ENCODE measurements at regions not wholly inside any gene's neighbourhood (a gene's known extent, or its start where the extent isn't known, plus 50 kb on each side); places are given as distances from the start of the nearest gene placed in this dataset.

GRCh38 chr3:27545061-27545460 is 60.9 kb upstream of the SLC4A7 start:
- Mint-ChIP-seq H3K9me3 (no peaks in the 10 kb centered on the region), H3K36me3 (ENCODE audit: low read depth) (no peaks in the 10 kb centered on the region), H3K27me3 (ENCODE audit: low read depth) (no peaks in the 10 kb centered on the region), H3K27ac (no peak overlapping the region), H3K4me1 (ENCODE audit: low read depth) (peaks cover 3% of the 10 kb centered on the region), H3K4me3 (no peak overlapping the region)
- DNase-seq (ENCODE audit: low spot score), result no peak

- Mint-ChIP-seq H3K36me3 (ENCODE audit: low read depth) (no peaks in the 10 kb centered on the region), H3K9me3 (no peaks in the 10 kb centered on the region), H3K4me1 (ENCODE audit: low read depth) (peaks cover 3% of the 10 kb centered on the region), H3K27me3 (ENCODE audit: low read depth) (no peaks in the 10 kb centered on the region), H3K4me3 (no peak overlapping the region), H3K27ac (no peak overlapping the region)
- DNase-seq (ENCODE audit: low spot score), result no peak
Observed at GRCh38 chr3:27544372-27544865, 60.2 kb upstream of the SLC4A7 start.

GRCh38 chr3:27542476-27542875 is 58.3 kb upstream of the SLC4A7 start:
- H3K27me3 Mint-ChIP-seq (ENCODE audit: low read depth), result no peaks in the 10 kb centered on the region
- H3K9me3 Mint-ChIP-seq, result no peaks in the 10 kb centered on the region
- H3K36me3 Mint-ChIP-seq (ENCODE audit: low read depth), result no peaks in the 10 kb centered on the region
- peaks cover 3% of the 10 kb centered on the region for H3K4me1 Mint-ChIP-seq (ENCODE audit: low read depth)
- H3K27ac Mint-ChIP-seq, result no peak overlapping the region
- H3K4me3 Mint-ChIP-seq, result no peak overlapping the region
- no peak for DNase-seq (ENCODE audit: low spot score)

DNA sequence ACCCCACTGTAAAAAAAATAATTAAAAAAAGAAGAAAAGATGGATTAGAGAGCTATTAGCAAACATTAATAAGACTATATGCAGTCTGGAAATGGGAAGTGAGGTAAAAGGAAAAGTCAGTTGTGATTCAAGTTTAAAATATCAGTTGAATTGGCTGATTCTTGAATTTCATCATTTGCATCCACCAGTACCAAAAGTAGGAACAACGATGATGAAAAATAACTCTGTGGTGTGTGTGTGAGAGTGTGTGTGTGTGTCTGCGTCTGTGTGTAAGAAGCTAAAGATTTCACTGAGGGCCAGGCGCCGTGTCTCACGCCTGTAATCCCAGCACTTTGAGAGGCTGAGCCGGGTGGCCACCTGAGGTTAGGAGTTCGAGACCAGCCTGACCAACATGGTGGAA is 56.0 kb upstream of the SLC4A7 start:
- no peak overlapping the region for H3K27ac Mint-ChIP-seq
- peaks cover 9% of the 10 kb centered on the region for H3K4me1 Mint-ChIP-seq (ENCODE audit: low read depth)
- H3K4me3 Mint-ChIP-seq, result no peak overlapping the region
- no peaks in the 10 kb centered on the region for H3K36me3 Mint-ChIP-seq (ENCODE audit: low read depth)
- H3K9me3 Mint-ChIP-seq, result no peaks in the 10 kb centered on the region
- H3K27me3 Mint-ChIP-seq (ENCODE audit: low read depth), result no peaks in the 10 kb centered on the region
- DNase-seq (ENCODE audit: low spot score), result no peak

GRCh38 chr3:27536491-27536890 is 52.3 kb upstream of the SLC4A7 start:
- Mint-ChIP-seq H3K4me1 (ENCODE audit: low read depth) (peaks cover 18% of the 10 kb centered on the region), H3K27ac (no peak overlapping the region), H3K27me3 (ENCODE audit: low read depth) (no peaks in the 10 kb centered on the region), H3K9me3 (no peaks in the 10 kb centered on the region), H3K36me3 (ENCODE audit: low read depth) (no peaks in the 10 kb centered on the region), H3K4me3 (no peak overlapping the region)
- DNase-seq (ENCODE audit: low spot score), result no peak

DNA sequence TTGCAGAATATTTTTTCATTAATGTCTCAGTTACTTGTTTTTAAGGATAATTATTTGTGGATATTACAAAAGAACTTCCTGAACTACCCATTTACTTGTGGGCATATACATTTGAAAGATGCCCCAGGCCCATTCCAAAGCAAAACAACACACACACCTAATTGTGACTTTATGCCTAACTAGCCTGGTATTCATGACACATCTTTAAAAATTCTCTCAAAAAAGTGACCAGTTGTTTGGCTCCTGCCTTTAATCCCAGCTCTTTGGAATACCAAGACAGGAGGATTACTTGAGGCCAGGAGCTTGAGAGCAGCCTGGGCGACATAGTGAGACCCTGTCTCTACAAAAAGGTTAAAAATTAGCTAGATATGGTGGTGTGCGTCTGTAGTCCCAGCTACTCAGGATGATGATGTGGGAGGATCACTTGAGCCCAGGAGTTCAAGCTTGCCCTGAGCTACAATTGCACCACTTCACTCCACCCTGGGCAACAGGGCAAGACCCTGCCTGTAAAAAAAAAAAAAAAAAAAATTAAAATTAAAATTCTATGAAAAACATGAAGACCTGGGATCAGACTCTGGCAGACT is 51.7 kb upstream of the SLC4A7 start:
- no peaks in the 10 kb centered on the region for H3K36me3 Mint-ChIP-seq (ENCODE audit: low read depth)
- H3K27ac Mint-ChIP-seq, result no peak overlapping the region
- no peaks in the 10 kb centered on the region for H3K9me3 Mint-ChIP-seq
- H3K4me1 Mint-ChIP-seq (ENCODE audit: low read depth), result peaks cover 18% of the 10 kb centered on the region
- no peak overlapping the region for H3K4me3 Mint-ChIP-seq
- no peak for DNase-seq (ENCODE audit: low spot score)
- no peaks in the 10 kb centered on the region for H3K27me3 Mint-ChIP-seq (ENCODE audit: low read depth)

- H3K9me3 Mint-ChIP-seq, result no peaks in the 10 kb centered on the region
- no peaks in the 10 kb centered on the region for H3K27me3 Mint-ChIP-seq (ENCODE audit: low read depth)
- peak overlapping the region; percentile 38 for H3K4me3 Mint-ChIP-seq
- H3K4me1 Mint-ChIP-seq (ENCODE audit: low read depth), result peaks cover 18% of the 10 kb centered on the region
- peak overlapping the region; percentile 87 for H3K27ac Mint-ChIP-seq
- DNase-seq (ENCODE audit: low spot score), result peak; percentile 39
- no peaks in the 10 kb centered on the region for H3K36me3 Mint-ChIP-seq (ENCODE audit: low read depth)
Observed at GRCh38 chr3:27533718-27534573, 49.8 kb upstream of the SLC4A7 start.
